ENCODE measurements at regions not wholly inside any gene's neighbourhood (a gene's known extent, or its start where the extent isn't known, plus 50 kb on each side); places are given as distances from the start of the nearest gene placed in this dataset.

GRCh38 chr4:133385161-133385954, 236.3 kb downstream of the PCDH10 start:
- TF ChIP-seq POLR2A (IDR thresholded peaks at IDR 0.05) = no peak
- TF ChIP-seq, protein P1, sequence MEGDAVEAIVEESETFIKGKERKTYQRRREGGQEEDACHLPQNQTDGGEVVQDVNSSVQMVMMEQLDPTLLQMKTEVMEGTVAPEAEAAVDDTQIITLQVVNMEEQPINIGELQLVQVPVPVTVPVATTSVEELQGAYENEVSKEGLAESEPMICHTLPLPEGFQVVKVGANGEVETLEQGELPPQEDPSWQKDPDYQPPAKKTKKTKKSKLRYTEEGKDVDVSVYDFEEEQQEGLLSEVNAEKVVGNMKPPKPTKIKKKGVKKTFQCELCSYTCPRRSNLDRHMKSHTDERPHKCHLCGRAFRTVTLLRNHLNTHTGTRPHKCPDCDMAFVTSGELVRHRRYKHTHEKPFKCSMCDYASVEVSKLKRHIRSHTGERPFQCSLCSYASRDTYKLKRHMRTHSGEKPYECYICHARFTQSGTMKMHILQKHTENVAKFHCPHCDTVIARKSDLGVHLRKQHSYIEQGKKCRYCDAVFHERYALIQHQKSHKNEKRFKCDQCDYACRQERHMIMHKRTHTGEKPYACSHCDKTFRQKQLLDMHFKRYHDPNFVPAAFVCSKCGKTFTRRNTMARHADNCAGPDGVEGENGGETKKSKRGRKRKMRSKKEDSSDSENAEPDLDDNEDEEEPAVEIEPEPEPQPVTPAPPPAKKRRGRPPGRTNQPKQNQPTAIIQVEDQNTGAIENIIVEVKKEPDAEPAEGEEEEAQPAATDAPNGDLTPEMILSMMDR (IDR thresholded peaks at IDR 0.05) = no peak
